ENCODE measurements at regions not wholly inside any gene's neighbourhood (a gene's known extent, or its start where the extent isn't known, plus 50 kb on each side); places are given as distances from the start of the nearest gene placed in this dataset.
"Not testable (repeated sequence)": the region's sequence is repeated elsewhere in the genome, so short reads cannot be mapped to it uniquely, and the experiment has no call there.

DNA sequence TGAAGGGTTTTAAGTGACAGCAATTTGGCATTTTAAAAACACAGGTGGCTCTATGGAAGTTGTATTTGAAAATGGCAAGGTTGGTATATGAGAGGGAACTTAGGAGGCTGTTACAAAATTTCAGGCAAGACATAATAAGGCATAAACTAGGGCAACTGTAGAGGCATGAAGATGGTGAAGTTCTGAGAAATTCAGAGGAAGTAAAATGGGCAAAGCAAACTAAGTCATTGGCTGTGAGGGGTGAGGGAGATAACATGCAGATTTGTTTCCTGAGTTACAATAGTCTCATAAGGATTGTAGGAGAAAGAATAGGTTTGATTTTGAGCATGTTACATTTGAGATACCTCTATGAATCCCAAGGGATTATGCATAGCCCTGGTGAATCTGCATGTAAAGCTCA lies 302.9 kb upstream of the ARHGEF26 start:
- H3K4me1 ChIP-seq (ENCODE audit: insufficient read depth) = no peaks in the 10 kb centered on the region
- no peak overlapping the region for H3K4me3 ChIP-seq (ENCODE audit: low read depth, low read length)
- H3K27ac ChIP-seq (ENCODE audit: low read depth) = no peak overlapping the region
- no peaks in the 10 kb centered on the region for H3K36me3 ChIP-seq (ENCODE audit: insufficient read depth)
- no peak for DNase-seq (ENCODE audit: extremely low spot score)

DNA sequence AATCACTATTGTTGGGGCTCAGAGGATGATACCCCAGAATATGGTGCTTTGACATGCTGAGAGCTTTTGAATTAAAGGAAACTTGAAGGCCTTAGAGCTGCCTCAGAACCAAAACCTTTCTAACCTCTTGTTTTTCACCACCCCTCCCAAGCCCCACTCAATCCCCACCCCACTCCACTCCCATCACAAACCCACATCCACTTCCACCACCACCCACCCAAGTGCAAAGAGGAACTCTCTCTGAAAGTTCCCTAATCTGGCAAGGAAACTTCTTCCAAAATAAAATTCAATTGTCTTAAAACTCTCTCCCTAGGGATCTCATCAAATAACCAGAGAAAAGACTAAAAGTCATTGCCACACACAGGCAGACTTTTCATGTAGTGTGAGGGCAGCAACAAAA lies 301.2 kb upstream of the ARHGEF26 start:
- Histone ChIP-seq H3K4me1 (ENCODE audit: insufficient read depth) (no peaks in the 10 kb centered on the region), H3K36me3 (ENCODE audit: insufficient read depth) (no peaks in the 10 kb centered on the region), H3K27ac (ENCODE audit: low read depth) (no peak overlapping the region), H3K4me3 (ENCODE audit: low read depth, low read length) (no peak overlapping the region)
- DNase-seq (ENCODE audit: extremely low spot score) = no peak

DNA sequence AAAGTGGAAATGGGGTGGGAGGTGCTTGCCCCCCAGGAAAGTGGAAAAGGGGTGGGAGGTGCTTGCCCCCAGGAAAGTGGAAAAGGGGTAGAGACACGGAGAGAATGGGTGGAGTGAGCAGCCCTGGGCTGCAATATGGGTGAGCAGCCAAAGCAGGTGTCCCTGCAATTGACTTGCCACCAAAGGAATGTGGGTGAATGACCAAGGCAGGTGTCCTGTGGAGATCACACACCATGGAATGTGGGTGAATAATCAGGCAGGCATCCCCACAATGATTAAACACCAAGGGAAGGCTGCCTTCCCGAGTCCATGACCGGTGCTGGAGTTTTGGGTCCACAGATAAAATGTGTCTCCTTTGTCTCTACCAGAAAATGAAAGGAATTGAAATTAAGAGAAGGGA lies 292.8 kb upstream of the ARHGEF26 start:
- DNase-seq (ENCODE audit: extremely low spot score); H3K4me3 ChIP-seq (ENCODE audit: low read depth, low read length); H3K36me3 ChIP-seq (ENCODE audit: insufficient read depth); H3K4me1 ChIP-seq (ENCODE audit: insufficient read depth); H3K27ac ChIP-seq (ENCODE audit: low read depth): not testable (repeated sequence)
- WGBS = 97% methylated on average over 3 of the region's 3 CpGs

DNA sequence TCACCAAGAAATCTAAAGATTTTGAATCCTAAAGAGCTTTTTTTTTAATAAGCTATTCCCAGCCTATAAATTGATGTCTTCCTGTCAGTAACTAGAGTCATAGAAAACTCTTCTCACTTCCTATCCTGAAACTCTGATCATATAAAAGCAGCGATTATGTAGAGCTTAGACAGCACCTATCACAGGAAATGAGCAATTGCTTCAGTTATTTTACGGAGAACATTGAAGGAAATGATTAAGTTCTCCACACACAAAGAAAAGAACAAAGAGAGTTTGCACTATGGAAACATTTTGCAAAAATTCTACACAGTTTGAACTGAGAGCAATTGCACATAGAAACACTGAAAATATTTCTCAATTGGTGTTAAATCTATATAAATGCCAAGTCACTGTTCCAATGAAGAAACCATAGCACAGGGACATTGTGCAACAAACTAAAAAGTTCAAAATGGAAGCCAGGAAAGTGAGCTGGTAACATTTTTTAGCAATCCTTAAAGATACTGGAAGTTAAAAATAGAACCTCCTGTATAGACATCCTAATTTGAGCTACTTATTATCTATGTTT lies 291.5 kb upstream of the ARHGEF26 start:
- Histone ChIP-seq H3K36me3 (ENCODE audit: insufficient read depth) (no peaks in the 10 kb centered on the region), H3K27ac (ENCODE audit: low read depth) (no peak overlapping the region), H3K4me1 (ENCODE audit: insufficient read depth) (no peaks in the 10 kb centered on the region), H3K4me3 (ENCODE audit: low read depth, low read length) (no peak overlapping the region)
- WGBS = 79% methylated on average over 2 of the region's 2 CpGs
- DNase-seq (ENCODE audit: extremely low spot score) = no peak

DNA sequence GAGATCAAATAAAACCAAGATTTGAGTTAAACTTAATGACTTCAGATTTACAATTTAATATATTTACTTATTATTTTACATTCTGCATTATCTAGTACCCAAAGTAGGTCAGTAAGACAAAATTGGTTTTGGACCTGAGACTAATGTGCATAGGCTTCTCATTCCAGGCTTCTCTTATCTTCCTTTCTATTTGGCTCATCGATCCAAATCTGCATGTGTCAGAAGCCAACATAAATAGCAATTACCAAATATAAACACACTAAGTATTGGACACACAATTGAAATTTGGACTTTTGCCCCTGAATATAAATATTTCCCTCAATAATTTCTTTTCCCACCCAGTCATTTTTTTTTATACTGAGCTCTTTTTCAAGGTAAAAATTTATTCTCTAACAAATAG lies 290.6 kb upstream of the ARHGEF26 start:
- no peak overlapping the region for H3K27ac ChIP-seq (ENCODE audit: low read depth)
- WGBS = 31% methylated on average over 1 of the region's 1 CpG
- H3K4me1 ChIP-seq (ENCODE audit: insufficient read depth) = no peaks in the 10 kb centered on the region
- H3K36me3 ChIP-seq (ENCODE audit: insufficient read depth) = no peaks in the 10 kb centered on the region
- DNase-seq (ENCODE audit: extremely low spot score) = no peak
- no peak overlapping the region for H3K4me3 ChIP-seq (ENCODE audit: low read depth, low read length)

DNA sequence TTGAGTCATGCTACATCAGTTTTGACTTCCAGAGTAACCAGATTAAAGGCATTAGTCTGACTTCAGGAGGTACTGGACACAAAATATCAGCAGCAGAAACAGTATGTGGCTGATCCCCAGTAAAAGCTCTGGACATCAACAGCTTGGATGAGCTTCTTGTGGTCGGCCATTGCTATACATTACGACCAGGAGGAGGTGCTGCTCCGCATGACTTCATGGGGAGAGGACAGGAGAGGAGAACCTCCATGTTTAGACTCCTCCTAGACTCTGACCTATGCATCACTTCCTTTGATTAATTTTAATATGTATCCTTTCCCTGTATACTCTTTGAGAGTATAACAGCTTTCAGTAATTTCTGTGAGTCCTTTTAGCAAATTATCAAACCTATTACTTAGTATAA lies 285.6 kb upstream of the ARHGEF26 start:
- H3K27ac ChIP-seq (ENCODE audit: low read depth) = no peak overlapping the region
- H3K4me3 ChIP-seq (ENCODE audit: low read depth, low read length) = no peak overlapping the region
- 86% methylated on average over 3 of the region's 3 CpGs for WGBS
- no peak for DNase-seq (ENCODE audit: extremely low spot score)
- H3K36me3 ChIP-seq (ENCODE audit: insufficient read depth) = no peaks in the 10 kb centered on the region
- H3K4me1 ChIP-seq (ENCODE audit: insufficient read depth) = no peaks in the 10 kb centered on the region

DNA sequence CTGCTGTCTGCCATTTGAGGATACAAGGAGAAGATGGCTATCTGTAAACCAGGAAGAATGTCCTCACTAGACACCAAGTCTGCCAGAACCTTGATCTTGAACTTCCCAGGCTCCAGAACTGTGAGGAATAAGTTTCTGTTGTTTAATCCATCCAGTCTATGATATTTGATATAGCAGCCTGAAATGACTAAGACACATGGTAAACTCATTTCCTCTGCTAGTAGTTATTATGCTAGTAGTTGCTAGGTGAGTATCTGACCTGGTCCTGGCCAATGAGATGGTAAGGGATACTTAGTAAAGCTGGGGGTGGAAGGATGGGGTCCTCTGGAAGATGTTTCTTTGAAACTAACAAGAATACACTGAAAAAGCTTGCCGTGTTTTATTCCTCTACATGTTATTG lies 280.7 kb upstream of the ARHGEF26 start:
- H3K27ac ChIP-seq (ENCODE audit: low read depth) = no peak overlapping the region
- no peak for DNase-seq (ENCODE audit: extremely low spot score)
- H3K4me3 ChIP-seq (ENCODE audit: low read depth, low read length) = no peak overlapping the region
- WGBS = 95% methylated on average over 1 of the region's 1 CpG
- H3K4me1 ChIP-seq (ENCODE audit: insufficient read depth) = no peaks in the 10 kb centered on the region
- no peaks in the 10 kb centered on the region for H3K36me3 ChIP-seq (ENCODE audit: insufficient read depth)

DNA sequence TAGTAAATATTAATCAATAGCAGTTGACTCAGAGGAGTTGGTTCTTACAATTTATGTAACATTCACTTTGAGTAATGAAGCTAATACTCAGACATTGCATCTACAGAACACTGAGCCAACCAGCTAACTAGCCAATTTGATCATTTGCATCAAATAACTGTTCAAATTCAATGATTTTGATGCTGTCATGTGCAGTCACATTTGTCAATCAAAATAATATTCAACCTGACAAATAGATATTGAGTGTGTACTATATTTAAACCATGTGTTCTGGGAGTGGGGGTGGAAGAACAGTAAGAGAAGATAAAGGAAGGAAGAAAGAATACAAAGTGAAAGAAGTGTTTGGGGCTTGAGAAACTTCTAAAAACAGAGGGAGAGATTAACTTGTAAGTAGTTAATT lies 277.2 kb upstream of the ARHGEF26 start:
- no peaks in the 10 kb centered on the region for H3K36me3 ChIP-seq (ENCODE audit: insufficient read depth)
- H3K27ac ChIP-seq (ENCODE audit: low read depth) = no peak overlapping the region
- no peak for DNase-seq (ENCODE audit: extremely low spot score)
- H3K4me3 ChIP-seq (ENCODE audit: low read depth, low read length) = no peak overlapping the region
- no peaks in the 10 kb centered on the region for H3K4me1 ChIP-seq (ENCODE audit: insufficient read depth)

DNA sequence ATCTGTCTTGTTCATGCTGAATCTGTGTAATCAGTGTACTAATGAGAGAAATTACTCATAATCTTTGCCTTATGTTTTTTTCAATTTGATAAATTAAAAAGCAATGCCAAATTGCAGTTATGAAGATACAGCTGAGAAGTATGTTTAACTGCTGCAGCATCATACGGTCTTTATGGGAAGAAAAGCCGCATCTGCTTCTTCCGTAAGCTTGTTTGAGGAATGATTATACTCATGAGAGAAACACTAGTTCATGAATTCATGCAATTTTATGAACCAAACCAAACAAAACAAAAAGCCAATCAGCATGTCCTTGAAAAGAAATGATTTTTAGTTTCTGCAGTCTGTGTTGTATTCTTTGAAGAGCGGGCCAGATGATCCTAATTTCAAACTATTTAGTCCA lies 275.9 kb upstream of the ARHGEF26 start:
- H3K27ac ChIP-seq (ENCODE audit: low read depth) = no peak overlapping the region
- no peaks in the 10 kb centered on the region for H3K36me3 ChIP-seq (ENCODE audit: insufficient read depth)
- H3K4me3 ChIP-seq (ENCODE audit: low read depth, low read length) = no peak overlapping the region
- WGBS = 82% methylated on average over 4 of the region's 4 CpGs
- no peaks in the 10 kb centered on the region for H3K4me1 ChIP-seq (ENCODE audit: insufficient read depth)
- DNase-seq (ENCODE audit: extremely low spot score) = no peak

DNA sequence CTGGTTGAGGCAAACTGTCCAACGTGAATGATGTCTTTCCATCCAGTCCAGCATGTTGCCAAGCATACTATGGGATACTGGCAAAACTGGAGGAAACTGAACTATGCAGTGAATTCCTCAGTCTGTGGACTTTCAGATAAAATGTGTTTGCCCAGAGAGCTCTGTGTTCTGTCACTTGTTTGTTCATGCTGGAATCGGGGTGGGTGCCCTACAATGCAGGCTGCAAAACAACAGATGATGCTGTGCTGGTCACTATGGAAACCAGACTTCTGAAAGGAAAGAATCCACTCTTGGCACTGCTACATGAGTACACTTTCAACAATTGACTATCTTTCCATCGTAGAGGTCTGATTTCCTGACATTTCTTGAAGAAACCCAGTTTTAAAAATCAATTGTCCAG lies 272.5 kb upstream of the ARHGEF26 start:
- no peaks in the 10 kb centered on the region for H3K4me1 ChIP-seq (ENCODE audit: insufficient read depth)
- H3K4me3 ChIP-seq (ENCODE audit: low read depth, low read length) = no peak overlapping the region
- H3K36me3 ChIP-seq (ENCODE audit: insufficient read depth) = no peaks in the 10 kb centered on the region
- no peak overlapping the region for H3K27ac ChIP-seq (ENCODE audit: low read depth)
- 48% methylated on average over 3 of the region's 3 CpGs for WGBS
- DNase-seq (ENCODE audit: extremely low spot score) = no peak

DNA sequence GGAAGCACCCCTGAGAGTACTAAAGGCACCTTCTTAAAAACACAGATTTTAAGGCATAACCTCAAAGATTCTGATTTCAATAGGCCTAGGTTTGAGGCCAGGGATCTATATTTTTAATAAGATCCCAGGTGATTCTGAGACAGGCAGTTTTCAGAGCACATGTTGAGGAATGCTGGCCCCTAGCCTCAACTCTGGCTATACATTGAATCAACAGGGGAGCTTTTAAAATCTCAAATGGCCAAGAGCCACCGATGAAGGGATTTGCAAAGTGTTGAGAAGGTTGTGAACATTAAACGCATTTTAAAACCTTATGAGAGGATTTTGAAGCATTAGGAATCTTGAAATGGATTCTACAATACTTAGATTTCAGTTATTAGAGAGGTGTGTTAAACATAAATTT lies 268.8 kb upstream of the ARHGEF26 start:
- DNase-seq (ENCODE audit: extremely low spot score) = no peak
- WGBS = 54% methylated on average over 2 of the region's 2 CpGs
- no peak overlapping the region for H3K4me3 ChIP-seq (ENCODE audit: low read depth, low read length)

DNA sequence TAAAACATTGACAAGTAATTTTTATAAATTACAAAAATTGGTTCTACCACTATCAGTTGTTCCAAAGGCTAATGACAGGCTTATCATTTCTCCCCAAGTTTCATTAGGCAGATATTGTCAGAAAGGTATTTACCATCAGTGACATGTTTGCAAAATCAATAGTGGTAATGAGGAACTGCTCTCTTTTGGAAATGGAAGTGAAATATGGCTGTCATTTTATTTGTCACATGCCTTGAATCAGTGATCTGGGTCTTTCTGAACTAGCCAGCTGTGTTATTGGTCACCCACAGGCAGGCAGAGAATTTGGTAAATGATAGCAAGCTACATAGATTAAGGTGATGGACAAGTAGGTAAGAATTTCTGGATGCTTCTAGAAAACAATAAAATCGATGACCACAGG lies 268.0 kb upstream of the ARHGEF26 start:
- Histone ChIP-seq H3K36me3 (ENCODE audit: insufficient read depth) (no peaks in the 10 kb centered on the region), H3K4me1 (ENCODE audit: insufficient read depth) (no peaks in the 10 kb centered on the region), H3K27ac (ENCODE audit: low read depth) (no peak overlapping the region), H3K4me3 (ENCODE audit: low read depth, low read length) (no peak overlapping the region)
- WGBS = 91% methylated on average over 1 of the region's 1 CpG
- no peak for DNase-seq (ENCODE audit: extremely low spot score)

More for the DNA sequence above, 268.8 kb upstream of the ARHGEF26 start:
- H3K27ac ChIP-seq (ENCODE audit: low read depth) = no peak overlapping the region
- no peaks in the 10 kb centered on the region for H3K36me3 ChIP-seq (ENCODE audit: insufficient read depth)
- H3K4me1 ChIP-seq (ENCODE audit: insufficient read depth) = no peaks in the 10 kb centered on the region

DNA sequence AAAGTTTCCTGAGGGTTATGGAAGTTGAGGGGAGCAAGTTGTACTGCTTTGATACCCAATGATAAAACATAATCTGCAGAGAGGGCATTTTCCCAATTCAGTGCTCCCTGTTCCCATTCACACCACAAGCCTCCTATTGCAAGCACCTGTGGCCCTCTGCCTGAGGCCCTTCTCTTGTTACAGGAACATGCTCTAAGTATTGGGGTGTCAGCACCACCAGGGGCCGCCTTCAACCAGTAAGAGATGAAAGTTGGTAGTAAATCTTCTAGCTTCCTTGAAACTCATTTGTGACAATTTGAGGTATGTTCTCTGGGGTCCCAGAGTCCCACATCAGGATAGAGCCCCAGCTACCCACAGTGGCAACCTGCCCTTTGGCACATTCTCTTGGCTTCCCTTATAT lies 265.4 kb upstream of the ARHGEF26 start:
- Histone ChIP-seq H3K4me3 (ENCODE audit: low read depth, low read length) (no peak overlapping the region), H3K27ac (ENCODE audit: low read depth) (no peak overlapping the region), H3K4me1 (ENCODE audit: insufficient read depth) (no peaks in the 10 kb centered on the region), H3K36me3 (ENCODE audit: insufficient read depth) (no peaks in the 10 kb centered on the region)
- no peak for DNase-seq (ENCODE audit: extremely low spot score)
- 88% methylated on average over 1 of the region's 1 CpG for WGBS

DNA sequence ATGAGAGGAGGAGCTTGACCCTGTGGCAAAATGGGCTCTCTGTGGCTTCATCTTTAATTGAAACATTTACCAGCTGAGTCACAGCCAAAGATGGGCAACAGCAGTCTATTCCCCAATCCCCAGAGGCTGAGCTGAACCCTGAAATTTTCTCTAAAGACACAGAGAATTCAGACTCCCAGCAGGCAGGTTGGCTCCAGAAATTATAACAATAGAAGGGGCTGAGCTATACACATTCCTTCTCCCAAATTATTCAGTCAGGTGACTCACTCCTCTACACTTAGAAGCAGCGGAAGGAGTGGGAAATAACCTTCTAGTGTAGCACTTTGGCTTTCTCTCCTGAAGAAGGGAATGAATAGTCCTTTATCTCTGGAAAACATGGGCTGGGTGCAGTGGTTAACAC lies 264.3 kb upstream of the ARHGEF26 start:
- WGBS = 98% methylated on average over 1 of the region's 1 CpG
- H3K4me1 ChIP-seq (ENCODE audit: insufficient read depth) = no peaks in the 10 kb centered on the region
- H3K27ac ChIP-seq (ENCODE audit: low read depth) = no peak overlapping the region
- no peak overlapping the region for H3K4me3 ChIP-seq (ENCODE audit: low read depth, low read length)
- no peaks in the 10 kb centered on the region for H3K36me3 ChIP-seq (ENCODE audit: insufficient read depth)
- no peak for DNase-seq (ENCODE audit: extremely low spot score)

DNA sequence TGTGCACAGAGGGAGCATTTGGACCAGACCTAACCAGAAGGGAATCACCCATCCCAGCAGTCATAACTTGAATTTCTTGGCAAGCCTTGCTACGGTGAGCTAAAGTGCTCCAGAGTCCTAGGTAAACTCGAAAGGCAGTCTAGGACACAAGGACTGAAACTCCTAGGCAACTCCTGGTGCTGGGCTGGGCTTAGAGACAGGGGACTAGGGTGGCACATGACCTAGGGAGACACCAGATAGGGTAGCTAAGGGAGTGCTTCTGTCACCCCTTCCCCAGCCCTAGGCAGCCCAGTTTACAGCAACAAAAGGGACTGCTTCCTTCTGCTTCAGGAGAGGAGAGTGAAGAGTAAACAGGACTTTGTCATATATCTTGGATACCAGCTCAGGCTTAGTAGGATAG lies 256.4 kb upstream of the ARHGEF26 start:
- no peak for DNase-seq (ENCODE audit: extremely low spot score)
- no peak overlapping the region for H3K27ac ChIP-seq (ENCODE audit: low read depth)
- no peaks in the 10 kb centered on the region for H3K36me3 ChIP-seq (ENCODE audit: insufficient read depth)
- no peaks in the 10 kb centered on the region for H3K4me1 ChIP-seq (ENCODE audit: insufficient read depth)
- WGBS = 86% methylated on average over 2 of the region's 2 CpGs
- H3K4me3 ChIP-seq (ENCODE audit: low read depth, low read length) = no peak overlapping the region

All from urinary bladder (tissue), 3 donors.